ENCODE measurements at regions not wholly inside any gene's neighbourhood (a gene's known extent, or its start where the extent isn't known, plus 50 kb on each side); places are given as distances from the start of the nearest gene placed in this dataset.

DNA sequence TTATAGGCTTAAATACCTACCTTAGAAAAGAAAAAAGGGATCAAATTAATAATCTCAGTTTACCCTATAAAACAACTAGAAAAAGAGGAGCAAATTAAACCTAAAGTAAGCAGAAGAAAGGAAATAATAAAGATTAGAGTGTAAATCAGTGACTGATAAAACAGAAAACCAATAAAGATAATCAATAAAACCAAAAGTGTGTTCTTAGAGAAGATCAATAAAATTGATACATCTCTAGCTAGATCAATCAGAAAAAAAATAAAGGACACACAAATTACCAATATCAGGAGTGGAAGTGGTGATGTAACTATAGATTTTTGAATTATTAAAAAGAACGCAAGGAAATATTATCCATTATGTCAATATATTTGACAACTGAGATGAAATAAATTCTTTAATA is 69.2 kb upstream of the NAMPT start:
- POLR2A ChIA-PET: no interaction called here
- CTCF ChIA-PET: no interaction called here

DNA sequence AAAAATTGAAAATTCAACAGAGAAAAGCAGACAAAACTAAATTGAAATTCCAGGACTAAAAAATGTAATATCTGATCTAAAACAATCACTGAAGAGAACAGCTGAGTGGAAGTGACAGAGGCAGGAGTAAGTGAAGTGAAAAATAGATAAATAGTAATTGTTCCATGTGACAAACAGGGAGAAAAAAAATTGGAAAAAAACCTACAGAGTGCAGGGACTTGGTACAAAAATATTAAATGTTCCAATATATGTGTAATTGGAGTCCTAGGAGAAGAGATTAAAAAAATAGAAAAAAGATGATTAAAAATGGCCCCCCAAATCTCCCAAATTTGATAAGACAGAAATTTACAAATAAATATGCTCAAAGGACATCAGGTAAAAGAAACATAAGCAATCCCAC is 63.4 kb upstream of the NAMPT start:
- CTCF ChIA-PET: no interaction called here
- POLR2A ChIA-PET: no interaction called here
- Histone ChIP-seq H3K4me1 (ENCODE audit: control insufficient read depth, insufficient read depth, low read length) (no peaks in the 10 kb centered on the region), H3K4me3 (ENCODE audit: low read depth, low read length) (no peak overlapping the region), H3K36me3 (ENCODE audit: control insufficient read depth in 2 of 2, insufficient read depth in 1 of 2, low read length in 2 of 2) (no peaks in the 10 kb centered on the region), H3K27ac (ENCODE audit: extremely low read depth, low read depth, low read length) (no peak overlapping the region), H3K9me3 (ENCODE audit: control insufficient read depth, insufficient read depth, low read depth, low read length) (no peaks in the 10 kb centered on the region)
- TF ChIP-seq ZFHX2 (tag by site-specific recombination; conservative IDR thresholded peaks at IDR 0.05) (no peak), ZNF266 (tag by site-specific recombination; IDR thresholded peaks at IDR 0.05; ENCODE audit: low read depth) (no peak), ZNF133 (tag by site-specific recombination; IDR thresholded peaks at IDR 0.05) (peak; percentile 92), ZNF19 (tag by site-specific recombination; IDR thresholded peaks at IDR 0.05; ENCODE audit: low read depth) (no peak)

More for the DNA sequence above, 69.2 kb upstream of the NAMPT start:
- Histone ChIP-seq H3K4me1 (ENCODE audit: control insufficient read depth, insufficient read depth, low read length) (no peaks in the 10 kb centered on the region), H3K9me3 (ENCODE audit: control insufficient read depth, insufficient read depth, low read depth, low read length) (no peaks in the 10 kb centered on the region), H3K36me3 (ENCODE audit: control insufficient read depth in 2 of 2, insufficient read depth in 1 of 2, low read length in 2 of 2) (no peaks in the 10 kb centered on the region), H3K4me3 (ENCODE audit: low read depth, low read length) (no peak overlapping the region), H3K27ac (ENCODE audit: extremely low read depth, low read depth, low read length) (no peak overlapping the region)
- TF ChIP-seq ZNF600 (tag by site-specific recombination; IDR thresholded peaks at IDR 0.05) (no peak), ZSCAN30 (tag by site-specific recombination; IDR thresholded peaks at IDR 0.05) (no peak), OVOL3 (tag by site-specific recombination; IDR thresholded peaks at IDR 0.05) (no peak), ZNF157 (tag by site-specific recombination; IDR thresholded peaks at IDR 0.05) (no peak), ZNF174 (tag by site-specific recombination; IDR thresholded peaks at IDR 0.05) (no peak), ZNF571 (tag by site-specific recombination; IDR thresholded peaks at IDR 0.05) (no peak), SP7 (tag by site-specific recombination; IDR thresholded peaks at IDR 0.05) (no peak), SCRT1 (tag by site-specific recombination; IDR thresholded peaks at IDR 0.05; ENCODE audit: borderline replicate concordance) (no peak), IKZF3 (tag by site-specific recombination; IDR thresholded peaks at IDR 0.05) (no peak), ZSCAN16 (tag by site-specific recombination; IDR thresholded peaks at IDR 0.05) (no peak), TRIM28 (IDR thresholded peaks at IDR 0.05; ENCODE audit: borderline replicate concordance, low read length) (no peak), YY1 (tag by site-specific recombination; IDR thresholded peaks at IDR 0.05) (no peak), ZNF211 (tag by site-specific recombination; IDR thresholded peaks at IDR 0.05; ENCODE audit: low read depth) (no peak), ZNF560 (tag by site-specific recombination; IDR thresholded peaks at IDR 0.05; ENCODE audit: borderline replicate concordance) (no peak), ZNF677 (tag by site-specific recombination; IDR thresholded peaks at IDR 0.05) (no peak), ZNF837 (tag by site-specific recombination; IDR thresholded peaks at IDR 0.05) (no peak), ZNF416 (tag by site-specific recombination; IDR thresholded peaks at IDR 0.05) (no peak)
- TF ChIP-seq, protein P1, sequence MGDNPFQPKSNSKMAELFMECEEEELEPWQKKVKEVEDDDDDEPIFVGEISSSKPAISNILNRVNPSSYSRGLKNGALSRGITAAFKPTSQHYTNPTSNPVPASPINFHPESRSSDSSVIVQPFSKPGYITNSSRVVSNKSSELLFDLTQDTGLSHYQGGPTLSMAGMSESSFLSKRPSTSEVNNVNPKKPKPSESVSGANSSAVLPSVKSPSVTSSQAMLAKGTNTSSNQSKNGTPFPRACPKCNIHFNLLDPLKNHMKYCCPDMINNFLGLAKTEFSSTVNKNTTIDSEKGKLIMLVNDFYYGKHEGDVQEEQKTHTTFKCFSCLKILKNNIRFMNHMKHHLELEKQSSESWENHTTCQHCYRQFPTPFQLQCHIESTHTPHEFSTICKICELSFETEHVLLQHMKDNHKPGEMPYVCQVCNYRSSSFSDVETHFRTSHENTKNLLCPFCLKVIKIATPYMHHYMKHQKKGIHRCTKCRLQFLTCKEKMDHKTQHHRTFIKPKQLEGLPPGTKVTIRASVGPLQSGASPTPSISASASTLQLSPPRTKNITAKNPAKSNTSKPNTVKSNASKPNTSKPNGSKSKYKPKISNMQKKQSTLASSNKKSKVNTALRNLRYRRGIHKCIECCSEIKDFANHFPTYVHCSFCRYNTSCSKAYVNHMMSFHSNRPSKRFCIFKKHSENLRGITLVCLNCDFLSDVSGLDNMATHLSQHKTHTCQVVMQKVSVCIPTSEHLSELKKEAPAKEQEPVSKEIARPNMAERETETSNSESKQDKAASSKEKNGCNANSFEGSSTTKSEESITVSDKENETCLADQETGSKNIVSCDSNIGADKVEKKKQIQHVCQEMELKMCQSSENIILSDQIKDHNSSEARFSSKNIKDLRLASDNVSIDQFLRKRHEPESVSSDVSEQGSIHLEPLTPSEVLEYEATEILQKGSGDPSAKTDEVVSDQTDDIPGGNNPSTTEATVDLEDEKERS (tag by site-specific recombination; IDR thresholded peaks at IDR 0.05): no peak
- TF ChIP-seq, protein P2, sequence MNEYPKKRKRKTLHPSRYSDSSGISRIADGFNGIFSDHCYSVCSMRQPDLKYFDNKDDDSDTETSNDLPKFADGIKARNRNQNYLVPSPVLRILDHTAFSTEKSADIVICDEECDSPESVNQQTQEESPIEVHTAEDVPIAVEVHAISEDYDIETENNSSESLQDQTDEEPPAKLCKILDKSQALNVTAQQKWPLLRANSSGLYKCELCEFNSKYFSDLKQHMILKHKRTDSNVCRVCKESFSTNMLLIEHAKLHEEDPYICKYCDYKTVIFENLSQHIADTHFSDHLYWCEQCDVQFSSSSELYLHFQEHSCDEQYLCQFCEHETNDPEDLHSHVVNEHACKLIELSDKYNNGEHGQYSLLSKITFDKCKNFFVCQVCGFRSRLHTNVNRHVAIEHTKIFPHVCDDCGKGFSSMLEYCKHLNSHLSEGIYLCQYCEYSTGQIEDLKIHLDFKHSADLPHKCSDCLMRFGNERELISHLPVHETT (tag by site-specific recombination; IDR thresholded peaks at IDR 0.05): no peak
- TF ChIP-seq, protein P3, sequence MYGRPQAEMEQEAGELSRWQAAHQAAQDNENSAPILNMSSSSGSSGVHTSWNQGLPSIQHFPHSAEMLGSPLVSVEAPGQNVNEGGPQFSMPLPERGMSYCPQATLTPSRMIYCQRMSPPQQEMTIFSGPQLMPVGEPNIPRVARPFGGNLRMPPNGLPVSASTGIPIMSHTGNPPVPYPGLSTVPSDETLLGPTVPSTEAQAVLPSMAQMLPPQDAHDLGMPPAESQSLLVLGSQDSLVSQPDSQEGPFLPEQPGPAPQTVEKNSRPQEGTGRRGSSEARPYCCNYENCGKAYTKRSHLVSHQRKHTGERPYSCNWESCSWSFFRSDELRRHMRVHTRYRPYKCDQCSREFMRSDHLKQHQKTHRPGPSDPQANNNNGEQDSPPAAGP (tag by site-specific recombination; IDR thresholded peaks at IDR 0.05): no peak
